GM18519 (cell line): ENCODE measurements at regions not wholly inside any gene's neighbourhood (a gene's known extent, or its start where the extent isn't known, plus 50 kb on each side); places are given as distances from the start of the nearest gene placed in this dataset.

ENCODE experiments used
- ATAC-seq: cut with Tn5 transposase; IDR thresholded peaks from one replicate; pipeline ENCODE4 v1.9.1; 2021; ENCODE audit warnings: mild to moderate bottlenecking, moderate library complexity; ENCODE audit not compliant: unreplicated experiment, low FRiP score

- ATAC-seq, result no peak
Measured at GRCh38 chr18:30929718-30930117, 112.8 kb downstream of the DSC3 start.

- ATAC-seq, result no peak
Measured at GRCh38 chr18:30929065-30929464, 113.5 kb downstream of the DSC3 start.

GRCh38 chr18:30927517-30928075, 114.9 kb downstream of the DSC3 start:
- no peak for ATAC-seq

GRCh38 chr18:30927042-30927441, 115.5 kb downstream of the DSC3 start:
- ATAC-seq, result no peak

GRCh38 chr18:30925795-30926194, 116.7 kb downstream of the DSC3 start:
- ATAC-seq, result no peak

GRCh38 chr18:30920757-30921156, 121.8 kb downstream of the DSC3 start:
- no peak for ATAC-seq

GRCh38 chr18:30920351-30920750, 122.2 kb downstream of the DSC3 start:
- ATAC-seq, result no peak

GRCh38 chr18:30917651-30918050, 124.9 kb downstream of the DSC3 start:
- ATAC-seq, result no peak

- no peak for ATAC-seq
Measured at GRCh38 chr18:30915336-30915988, 127.1 kb downstream of the DSC3 start.

GRCh38 chr18:30908381-30908780, 134.2 kb downstream of the DSC3 start:
- no peak for ATAC-seq

- ATAC-seq, result no peak
Measured at GRCh38 chr18:30903566-30903965, 139.0 kb downstream of the DSC3 start.

- ATAC-seq, result no peak
Measured at GRCh38 chr18:30889519-30890301, 152.8 kb downstream of the DSC3 start.

- ATAC-seq, result no peak
Measured at GRCh38 chr18:30888344-30888743, 154.2 kb downstream of the DSC3 start.

GRCh38 chr18:30886998-30887397, 155.5 kb downstream of the DSC3 start:
- ATAC-seq, result no peak

GRCh38 chr18:30870466-30870865, 172.1 kb downstream of the DSC3 start:
- no peak for ATAC-seq

- ATAC-seq, result no peak
Measured at GRCh38 chr18:30862900-30863299, 179.6 kb downstream of the DSC3 start.

- no peak for ATAC-seq
Measured at GRCh38 chr18:30860741-30861140, 181.8 kb downstream of the DSC3 start.

GRCh38 chr18:30859036-30859435, 183.5 kb downstream of the DSC3 start:
- no peak for ATAC-seq

- no peak for ATAC-seq
Measured at GRCh38 chr18:30858560-30858959, 184.0 kb downstream of the DSC3 start.

GRCh38 chr18:30855762-30856161, 186.8 kb downstream of the DSC3 start:
- no peak for ATAC-seq

GRCh38 chr18:30852980-30853379, 189.6 kb downstream of the DSC3 start:
- no peak for ATAC-seq

GRCh38 chr18:30852541-30852940, 190.0 kb downstream of the DSC3 start:
- no peak for ATAC-seq
